ENCODE measurements at regions not wholly inside any gene's neighbourhood (a gene's known extent, or its start where the extent isn't known, plus 50 kb on each side); places are given as distances from the start of the nearest gene placed in this dataset.

DNA sequence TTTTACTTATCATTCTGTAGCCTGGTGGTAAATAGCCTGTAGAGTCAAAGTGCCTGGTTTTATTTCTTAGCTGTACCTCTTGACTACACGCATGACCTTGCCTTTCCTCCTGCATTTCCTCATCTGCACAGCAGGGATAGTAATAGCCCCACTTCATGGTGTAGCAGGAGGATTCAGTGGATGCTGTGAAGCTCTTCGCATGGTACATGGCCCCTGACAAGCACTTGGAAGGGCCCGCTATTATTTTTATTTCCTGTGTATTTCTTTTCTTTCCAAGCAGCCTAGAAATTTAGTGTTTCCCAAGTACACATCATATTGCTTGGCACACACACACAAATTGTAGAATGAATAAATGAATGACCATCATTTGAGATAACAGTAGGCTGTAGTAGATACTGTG is 547.2 kb downstream of the CDH26 start:
- no peak for TF ChIP-seq FOXP2 (optimal IDR thresholded peaks at IDR 0.05; ENCODE audit: borderline replicate concordance, extremely low read depth, extremely low read length, insufficient read depth)
- TF ChIP-seq, protein P1, sequence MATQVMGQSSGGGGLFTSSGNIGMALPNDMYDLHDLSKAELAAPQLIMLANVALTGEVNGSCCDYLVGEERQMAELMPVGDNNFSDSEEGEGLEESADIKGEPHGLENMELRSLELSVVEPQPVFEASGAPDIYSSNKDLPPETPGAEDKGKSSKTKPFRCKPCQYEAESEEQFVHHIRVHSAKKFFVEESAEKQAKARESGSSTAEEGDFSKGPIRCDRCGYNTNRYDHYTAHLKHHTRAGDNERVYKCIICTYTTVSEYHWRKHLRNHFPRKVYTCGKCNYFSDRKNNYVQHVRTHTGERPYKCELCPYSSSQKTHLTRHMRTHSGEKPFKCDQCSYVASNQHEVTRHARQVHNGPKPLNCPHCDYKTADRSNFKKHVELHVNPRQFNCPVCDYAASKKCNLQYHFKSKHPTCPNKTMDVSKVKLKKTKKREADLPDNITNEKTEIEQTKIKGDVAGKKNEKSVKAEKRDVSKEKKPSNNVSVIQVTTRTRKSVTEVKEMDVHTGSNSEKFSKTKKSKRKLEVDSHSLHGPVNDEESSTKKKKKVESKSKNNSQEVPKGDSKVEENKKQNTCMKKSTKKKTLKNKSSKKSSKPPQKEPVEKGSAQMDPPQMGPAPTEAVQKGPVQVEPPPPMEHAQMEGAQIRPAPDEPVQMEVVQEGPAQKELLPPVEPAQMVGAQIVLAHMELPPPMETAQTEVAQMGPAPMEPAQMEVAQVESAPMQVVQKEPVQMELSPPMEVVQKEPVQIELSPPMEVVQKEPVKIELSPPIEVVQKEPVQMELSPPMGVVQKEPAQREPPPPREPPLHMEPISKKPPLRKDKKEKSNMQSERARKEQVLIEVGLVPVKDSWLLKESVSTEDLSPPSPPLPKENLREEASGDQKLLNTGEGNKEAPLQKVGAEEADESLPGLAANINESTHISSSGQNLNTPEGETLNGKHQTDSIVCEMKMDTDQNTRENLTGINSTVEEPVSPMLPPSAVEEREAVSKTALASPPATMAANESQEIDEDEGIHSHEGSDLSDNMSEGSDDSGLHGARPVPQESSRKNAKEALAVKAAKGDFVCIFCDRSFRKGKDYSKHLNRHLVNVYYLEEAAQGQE (IDR thresholded peaks at IDR 0.05; ENCODE audit: insufficient read depth in 1 of 2, low read depth in 2 of 2, low read length in 2 of 2) = no peak
- no peak for TF ChIP-seq TAF1 (IDR thresholded peaks at IDR 0.05; ENCODE audit: borderline replicate concordance, insufficient read depth, low read length)
- no peak for TF ChIP-seq POLR2AphosphoS5 (IDR thresholded peaks at IDR 0.05; ENCODE audit: low read depth, low read length)

DNA sequence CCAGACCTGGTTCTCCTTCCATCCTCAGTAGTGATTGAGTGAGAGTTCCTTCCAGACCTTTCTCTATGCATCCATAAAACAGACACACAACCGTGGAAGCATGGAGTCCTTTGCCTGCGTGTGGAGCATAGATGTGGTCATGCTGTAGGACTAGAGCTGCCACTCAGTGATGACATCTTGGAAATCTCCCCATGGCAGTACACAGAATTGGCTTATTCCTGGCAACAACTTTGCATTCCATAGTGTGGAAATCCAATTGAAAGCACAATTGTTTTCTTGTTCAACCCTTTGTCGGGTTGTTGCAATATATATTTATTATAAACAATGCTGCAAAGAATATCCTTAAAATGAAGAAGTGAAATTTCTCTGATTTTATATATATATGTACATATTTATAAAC is 547.8 kb downstream of the CDH26 start:
- no peak for TF ChIP-seq FOXP2 (optimal IDR thresholded peaks at IDR 0.05; ENCODE audit: borderline replicate concordance, extremely low read depth, extremely low read length, insufficient read depth)
- TF ChIP-seq TAF1 (IDR thresholded peaks at IDR 0.05; ENCODE audit: borderline replicate concordance, insufficient read depth, low read length) = no peak
- TF ChIP-seq, protein P1 (IDR thresholded peaks at IDR 0.05; ENCODE audit: insufficient read depth in 1 of 2, low read depth in 2 of 2, low read length in 2 of 2) = no peak
- no peak for TF ChIP-seq POLR2AphosphoS5 (IDR thresholded peaks at IDR 0.05; ENCODE audit: low read depth, low read length)
- TF ChIP-seq SIN3A (IDR thresholded peaks at IDR 0.05; ENCODE audit: borderline replicate concordance, insufficient read depth, low read length) = no peak

DNA sequence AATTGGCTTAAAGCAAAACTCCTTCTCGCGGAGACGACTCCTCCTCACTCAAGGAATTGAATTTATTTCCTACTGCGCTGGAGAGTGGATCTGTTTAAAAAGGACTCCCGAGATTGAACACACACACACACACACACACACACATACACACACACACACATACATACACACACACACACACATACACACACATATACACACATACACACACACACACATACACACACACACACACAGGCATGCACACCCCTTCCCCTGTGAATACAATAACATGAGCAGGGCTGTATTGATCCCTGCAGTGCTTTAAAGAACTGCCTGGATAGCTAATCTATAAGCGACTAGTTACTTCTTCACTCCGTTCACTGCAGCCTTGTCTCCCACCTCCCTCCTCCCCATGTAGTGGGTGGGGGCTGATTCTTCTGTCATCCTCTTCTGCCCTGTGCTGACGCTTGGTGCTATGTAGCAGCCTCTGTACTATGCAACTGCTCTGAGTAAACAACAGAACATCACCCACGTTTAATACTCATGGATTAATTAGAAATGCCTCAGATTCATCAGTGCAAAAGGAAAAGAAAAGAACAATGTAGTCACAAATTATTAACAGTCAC is 549.0 kb downstream of the CDH26 start:
- TF ChIP-seq POLR2AphosphoS5 (IDR thresholded peaks at IDR 0.05; ENCODE audit: low read depth, low read length) = no peak

DNA sequence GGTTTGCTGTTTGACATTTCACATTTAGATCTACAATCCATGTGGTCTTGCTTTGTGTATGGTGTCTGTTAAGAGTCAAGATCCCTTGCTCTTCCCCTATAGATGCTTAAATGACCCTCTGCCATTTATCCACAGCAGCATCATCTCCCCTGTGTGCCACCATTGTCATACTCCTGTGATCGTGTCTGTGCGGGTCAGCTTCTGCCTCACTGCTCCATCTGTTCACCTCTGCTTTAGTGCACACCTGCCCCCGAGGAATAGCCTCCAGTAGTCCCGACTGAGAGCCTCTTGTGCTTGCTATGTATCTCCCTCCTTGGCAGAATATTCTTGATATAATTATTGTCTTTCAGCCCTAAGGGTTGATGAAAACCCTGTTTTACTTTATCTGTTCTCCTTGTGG is 551.2 kb downstream of the CDH26 start:
- TF ChIP-seq FOXP2 (optimal IDR thresholded peaks at IDR 0.05; ENCODE audit: borderline replicate concordance, extremely low read depth, extremely low read length, insufficient read depth) (no peak), POLR2AphosphoS5 (IDR thresholded peaks at IDR 0.05; ENCODE audit: low read depth, low read length) (no peak), SIN3A (IDR thresholded peaks at IDR 0.05; ENCODE audit: borderline replicate concordance, insufficient read depth, low read length) (no peak), TAF1 (IDR thresholded peaks at IDR 0.05; ENCODE audit: borderline replicate concordance, insufficient read depth, low read length) (no peak)
- TF ChIP-seq, protein P1 (IDR thresholded peaks at IDR 0.05; ENCODE audit: insufficient read depth in 1 of 2, low read depth in 2 of 2, low read length in 2 of 2) = no peak

DNA sequence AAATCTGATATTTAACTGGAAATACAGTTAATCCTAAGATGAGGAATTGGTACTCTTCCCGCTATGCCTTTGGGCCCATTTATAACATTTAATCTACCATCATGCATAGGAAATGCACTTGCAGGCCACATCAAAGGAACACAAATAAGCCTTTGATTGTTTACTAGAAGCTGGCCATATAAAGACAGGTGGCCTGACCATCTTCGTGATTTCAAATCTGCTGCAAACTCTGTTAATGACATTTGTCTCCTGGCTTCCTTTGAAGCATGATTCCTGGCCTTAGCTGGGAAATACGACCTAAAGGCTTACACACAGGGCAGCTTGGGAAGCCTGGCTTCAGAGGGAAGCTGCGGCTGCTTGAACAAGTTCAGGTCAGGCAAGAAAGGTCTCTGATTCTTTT is 552.1 kb downstream of the CDH26 start:
- TF ChIP-seq FOXP2 (optimal IDR thresholded peaks at IDR 0.05; ENCODE audit: borderline replicate concordance, extremely low read depth, extremely low read length, insufficient read depth) = no peak

DNA sequence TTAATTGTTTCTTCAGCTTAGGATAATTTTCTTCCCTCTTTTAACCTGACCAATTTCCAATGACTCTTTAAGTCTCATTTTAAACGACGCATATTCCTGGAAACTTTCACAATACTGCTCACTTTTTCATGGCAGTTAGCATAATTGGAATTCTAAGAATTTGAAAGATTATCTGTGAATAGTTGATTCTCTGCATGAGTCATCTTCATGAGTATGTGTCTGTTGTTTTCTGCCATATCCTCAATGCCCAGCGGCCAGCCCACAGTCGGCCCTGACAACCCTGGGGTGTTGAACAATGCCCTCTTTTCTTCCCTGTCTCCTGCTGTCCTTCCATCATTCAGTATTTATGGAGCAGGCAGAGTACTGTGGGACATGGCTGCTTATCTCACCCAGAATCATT is 554.2 kb downstream of the CDH26 start:
- TF ChIP-seq, protein P1 (IDR thresholded peaks at IDR 0.05; ENCODE audit: insufficient read depth in 1 of 2, low read depth in 2 of 2, low read length in 2 of 2) = no peak
- TF ChIP-seq TAF1 (IDR thresholded peaks at IDR 0.05; ENCODE audit: borderline replicate concordance, insufficient read depth, low read length) (no peak), POLR2AphosphoS5 (IDR thresholded peaks at IDR 0.05; ENCODE audit: low read depth, low read length) (no peak), SIN3A (IDR thresholded peaks at IDR 0.05; ENCODE audit: borderline replicate concordance, insufficient read depth, low read length) (no peak), FOXP2 (optimal IDR thresholded peaks at IDR 0.05; ENCODE audit: borderline replicate concordance, extremely low read depth, extremely low read length, insufficient read depth) (no peak)

Data from PFSK-1 (cell line).